Astrocyte (in vitro differentiated cells and primary cell): ENCODE measurements at regions not wholly inside any gene's neighbourhood (a gene's known extent, or its start where the extent isn't known, plus 50 kb on each side); places are given as distances from the start of the nearest gene placed in this dataset.

Source experiments
- CTCF ChIP-seq: IDR thresholded peaks from 2 replicates; pipeline ENCODE4 v1.5.1; 2011; ENCODE audit warnings: low read depth, mild to moderate bottlenecking, inconsistent platforms, low read length, moderate library complexity; ENCODE audit not compliant: insufficient read depth
- EZH2 ChIP-seq: IDR thresholded peaks from 2 replicates; pipeline ENCODE4 v1.6.1; 2012; ENCODE audit warnings: mild to moderate bottlenecking, low read length, inconsistent platforms; ENCODE audit not compliant: insufficient read depth

DNA sequence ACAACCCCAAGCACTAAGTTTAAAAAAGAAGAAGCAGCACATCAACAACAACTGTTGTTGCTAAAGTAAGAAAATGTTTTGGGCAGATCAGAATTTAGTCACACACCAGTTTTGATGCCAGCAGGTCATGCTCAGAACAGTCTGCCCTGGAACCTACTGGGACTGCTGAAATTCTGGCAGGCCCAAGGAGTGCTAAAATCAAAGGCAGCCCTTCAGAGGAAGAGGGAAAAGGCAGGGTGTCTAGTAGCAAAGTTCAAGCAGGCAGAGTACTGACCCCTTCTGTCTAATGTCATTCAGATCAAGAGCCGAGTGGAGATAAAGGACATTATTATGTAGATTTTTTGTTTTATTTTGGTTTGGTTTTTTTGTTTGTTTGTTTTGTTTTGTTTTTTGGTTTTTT is 96.6 kb upstream of the LOC128125822 start:
- TF ChIP-seq CTCF (no peak), EZH2 (no peak)
